Spinal cord (tissue), 9 donors: ENCODE measurements at regions not wholly inside any gene's neighbourhood (a gene's known extent, or its start where the extent isn't known, plus 50 kb on each side); places are given as distances from the start of the nearest gene placed in this dataset.

Source experiments
- DNase-seq, 6 donors: peaks; one replicate each; pipeline versions ENCODE4 v3.0.0 to v3.0.0-alpha.2; 2013 to 2015; ENCODE audit warnings: low spot score in 6 of 6, low read depth in 4 of 6
- H3K27ac ChIP-seq: one replicate; pipeline ENCODE4 v1.5.1; 2013; ENCODE audit warnings: low read depth, low read length, control low read depth
- H3K27me3 ChIP-seq: one replicate; pipeline ENCODE4 v1.6.1; 2013; ENCODE audit warnings: low read length; ENCODE audit not compliant: control insufficient read depth, insufficient read depth
- H3K36me3 ChIP-seq: one replicate; pipeline ENCODE4 v1.6.1; 2013; ENCODE audit warnings: low read length; ENCODE audit not compliant: control insufficient read depth, insufficient read depth
- H3K4me1 ChIP-seq: one replicate; pipeline ENCODE4 v1.6.1; 2013; ENCODE audit warnings: low read length; ENCODE audit not compliant: control insufficient read depth, insufficient read depth
- H3K4me3 ChIP-seq: one replicate; pipeline ENCODE4 v1.5.1; 2013; ENCODE audit warnings: low read depth, low read length, control low read depth
- H3K9me3 ChIP-seq: one replicate; pipeline ENCODE4 v1.6.1; 2013; ENCODE audit warnings: low read length; ENCODE audit not compliant: control insufficient read depth, insufficient read depth
- WGBS: methylation state at CpG from one replicate; pipeline ENCODE4 v1.1.5; 2013; ENCODE audit warnings: missing lambda C conversion rate; ENCODE audit not compliant: insufficient coverage; 5-methylcytosine and 5-hydroxymethylcytosine counted together
- donor health status: healthy.

- Histone ChIP-seq H3K9me3 (no peaks in the 10 kb centered on the region), H3K4me3 (no peak overlapping the region), H3K4me1 (no peaks in the 10 kb centered on the region), H3K27me3 (no peaks in the 10 kb centered on the region), H3K27ac (no peak overlapping the region), H3K36me3 (no peaks in the 10 kb centered on the region)
- 89% methylated on average over 9 of the region's 10 CpGs for WGBS
- DNase-seq, result no peak
These were observed 222.6 kb upstream of the SALL3 start for GRCh38 chr18:78757014-78757413.

- Histone ChIP-seq H3K27me3 (no peaks in the 10 kb centered on the region), H3K36me3 (no peaks in the 10 kb centered on the region), H3K9me3 (no peaks in the 10 kb centered on the region), H3K4me3 (no peak overlapping the region), H3K4me1 (no peaks in the 10 kb centered on the region), H3K27ac (no peak overlapping the region)
- 88% methylated on average over 8 of the region's 9 CpGs for WGBS
- no peak for DNase-seq
These were observed 221.1 kb upstream of the SALL3 start for GRCh38 chr18:78758496-78758895.

- Histone ChIP-seq H3K36me3 (no peaks in the 10 kb centered on the region), H3K4me3 (no peak overlapping the region), H3K9me3 (no peaks in the 10 kb centered on the region), H3K4me1 (no peaks in the 10 kb centered on the region), H3K27me3 (no peaks in the 10 kb centered on the region), H3K27ac (no peak overlapping the region)
- no peak for DNase-seq
- WGBS, result 95% methylated on average over 6 of the region's 8 CpGs
These were observed 216.9 kb upstream of the SALL3 start for GRCh38 chr18:78762753-78763152.

GRCh38 chr18:78764544-78764943 is 215.1 kb upstream of the SALL3 start:
- H3K4me3 ChIP-seq, result no peak overlapping the region
- no peak for DNase-seq

GRCh38 chr18:78765142-78765541 is 214.5 kb upstream of the SALL3 start:
- Histone ChIP-seq H3K27ac (no peak overlapping the region), H3K4me3 (no peak overlapping the region), H3K36me3 (no peaks in the 10 kb centered on the region), H3K4me1 (peaks cover 15% of the 10 kb centered on the region), H3K27me3 (no peaks in the 10 kb centered on the region), H3K9me3 (no peaks in the 10 kb centered on the region)
- no peak for DNase-seq
- 93% methylated on average over 12 of the region's 12 CpGs for WGBS

More at GRCh38 chr18:78764544-78764943, 215.1 kb upstream of the SALL3 start:
- H3K9me3 ChIP-seq, result no peaks in the 10 kb centered on the region
- H3K36me3 ChIP-seq, result no peaks in the 10 kb centered on the region
- no peak overlapping the region for H3K27ac ChIP-seq
- H3K27me3 ChIP-seq, result no peaks in the 10 kb centered on the region
- 94% methylated on average over 9 of the region's 10 CpGs for WGBS
- H3K4me1 ChIP-seq, result peaks cover 9% of the 10 kb centered on the region

- 94% methylated on average over 23 of the region's 23 CpGs for WGBS
- no peak overlapping the region for H3K27ac ChIP-seq
- H3K4me1 ChIP-seq, result peaks cover 18% of the 10 kb centered on the region
- no peaks in the 10 kb centered on the region for H3K27me3 ChIP-seq
- H3K9me3 ChIP-seq, result no peaks in the 10 kb centered on the region
- no peaks in the 10 kb centered on the region for H3K36me3 ChIP-seq
- no peak for DNase-seq
- H3K4me3 ChIP-seq, result no peak overlapping the region
These were observed 213.9 kb upstream of the SALL3 start for GRCh38 chr18:78765637-78766281.

- Histone ChIP-seq H3K4me3 (no peak overlapping the region), H3K9me3 (no peaks in the 10 kb centered on the region), H3K4me1 (peaks cover 26% of the 10 kb centered on the region), H3K36me3 (no peaks in the 10 kb centered on the region), H3K27ac (no peak overlapping the region), H3K27me3 (no peaks in the 10 kb centered on the region)
- WGBS, result 89% methylated on average over 30 of the region's 31 CpGs
- DNase-seq, result no peak
These were observed 212.7 kb upstream of the SALL3 start for GRCh38 chr18:78766651-78767533.

- H3K9me3 ChIP-seq, result no peaks in the 10 kb centered on the region
- 96% methylated on average over 14 of the region's 14 CpGs for WGBS
- H3K4me3 ChIP-seq, result no peak overlapping the region
- H3K27me3 ChIP-seq, result no peaks in the 10 kb centered on the region
- H3K36me3 ChIP-seq, result no peaks in the 10 kb centered on the region
- no peak overlapping the region for H3K27ac ChIP-seq
- no peak for DNase-seq
- peaks cover 32% of the 10 kb centered on the region for H3K4me1 ChIP-seq
These were observed 212.0 kb upstream of the SALL3 start for GRCh38 chr18:78767648-78768071.

GRCh38 chr18:78768221-78768620 is 211.4 kb upstream of the SALL3 start:
- H3K27ac ChIP-seq, result no peak overlapping the region
- H3K27me3 ChIP-seq, result no peaks in the 10 kb centered on the region
- peaks cover 35% of the 10 kb centered on the region for H3K4me1 ChIP-seq
- no peaks in the 10 kb centered on the region for H3K9me3 ChIP-seq
- no peak for DNase-seq
- H3K4me3 ChIP-seq, result no peak overlapping the region
- H3K36me3 ChIP-seq, result no peaks in the 10 kb centered on the region
- 88% methylated on average over 10 of the region's 13 CpGs for WGBS
